Activated CD4-positive, alpha-beta T cell treated with anti-CD3 and anti-CD28 coated beads, Interleukin-2, Interleukin-4, amounts not matched to agents 100 ng/mL and 50 ng/mL, durations not matched to agents 16 hours and 8 hours (primary cell): ENCODE measurements at regions not wholly inside any gene's neighbourhood (a gene's known extent, or its start where the extent isn't known, plus 50 kb on each side); places are given as distances from the start of the nearest gene placed in this dataset.
"Not testable (repeated sequence)": the region's sequence is repeated elsewhere in the genome, so short reads cannot be mapped to it uniquely, and the experiment has no call there.

Source experiments
- DNase-seq: peaks from one replicate; pipeline ENCODE4 v3.0.0-alpha.2; 2020; ENCODE audit warnings: low spot score

GRCh38 chr12:105457026-105457425 is 126.5 kb downstream of the C12orf75 start:
- no peak for DNase-seq

DNA sequence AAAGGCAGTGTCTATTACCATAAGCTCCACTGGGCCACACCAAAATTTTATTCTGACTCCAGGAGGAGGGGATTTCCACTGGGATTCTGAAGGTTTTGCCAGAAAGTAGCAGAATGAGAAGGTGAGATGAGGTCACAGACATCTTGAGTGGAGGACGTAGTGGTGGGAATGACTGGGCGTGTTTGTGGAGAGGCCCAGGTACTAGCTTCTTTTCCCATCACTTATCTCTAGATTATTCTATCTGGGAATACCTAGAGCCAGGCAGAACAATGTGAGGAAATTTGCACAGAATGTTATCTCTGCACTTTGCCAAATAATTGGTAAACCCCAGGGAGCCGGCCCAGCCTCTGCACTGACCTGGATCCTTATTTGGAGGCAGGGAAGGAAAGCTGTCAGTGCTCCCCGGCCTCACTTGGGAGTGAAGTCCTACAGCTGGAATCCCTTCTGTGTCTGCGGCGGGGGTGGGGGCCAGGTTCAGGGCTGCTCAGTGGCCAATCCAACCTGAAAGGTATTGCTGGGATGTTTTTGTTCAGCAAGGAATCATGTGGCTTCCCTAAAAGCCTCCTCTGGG is 129.4 kb downstream of the C12orf75 start:
- DNase-seq: no peak

DNA sequence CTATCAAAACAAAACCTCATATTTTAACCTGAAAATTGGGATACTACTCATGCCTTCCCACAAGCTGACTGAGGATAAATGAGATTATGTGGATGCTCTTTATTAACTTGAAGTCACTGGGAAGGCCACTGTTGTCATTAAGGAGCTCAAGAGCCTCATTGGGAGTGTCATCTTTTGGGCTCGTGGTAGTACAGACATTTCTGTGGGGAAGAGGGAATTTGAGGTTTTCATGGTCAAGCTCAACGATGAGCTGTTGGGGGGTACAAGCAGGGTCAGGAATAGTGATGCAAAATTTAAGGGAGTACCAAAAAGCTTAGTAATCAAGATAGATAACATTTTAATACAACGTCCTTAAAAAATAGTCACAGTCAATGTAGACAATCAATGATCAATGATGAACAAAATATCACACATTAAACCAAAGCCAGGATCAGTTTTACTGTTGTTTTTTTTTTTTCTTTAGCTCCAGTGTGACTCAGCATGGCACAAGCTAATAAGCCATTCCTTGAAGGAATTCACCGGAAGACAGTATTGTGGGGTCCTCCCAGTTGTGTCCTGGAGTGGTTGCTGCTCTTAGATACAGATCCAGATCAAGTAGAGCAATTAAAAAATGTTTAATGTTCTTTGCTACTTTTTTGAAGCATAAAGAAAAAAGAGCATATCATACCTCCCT is 130.9 kb downstream of the C12orf75 start:
- no peak for DNase-seq

DNA sequence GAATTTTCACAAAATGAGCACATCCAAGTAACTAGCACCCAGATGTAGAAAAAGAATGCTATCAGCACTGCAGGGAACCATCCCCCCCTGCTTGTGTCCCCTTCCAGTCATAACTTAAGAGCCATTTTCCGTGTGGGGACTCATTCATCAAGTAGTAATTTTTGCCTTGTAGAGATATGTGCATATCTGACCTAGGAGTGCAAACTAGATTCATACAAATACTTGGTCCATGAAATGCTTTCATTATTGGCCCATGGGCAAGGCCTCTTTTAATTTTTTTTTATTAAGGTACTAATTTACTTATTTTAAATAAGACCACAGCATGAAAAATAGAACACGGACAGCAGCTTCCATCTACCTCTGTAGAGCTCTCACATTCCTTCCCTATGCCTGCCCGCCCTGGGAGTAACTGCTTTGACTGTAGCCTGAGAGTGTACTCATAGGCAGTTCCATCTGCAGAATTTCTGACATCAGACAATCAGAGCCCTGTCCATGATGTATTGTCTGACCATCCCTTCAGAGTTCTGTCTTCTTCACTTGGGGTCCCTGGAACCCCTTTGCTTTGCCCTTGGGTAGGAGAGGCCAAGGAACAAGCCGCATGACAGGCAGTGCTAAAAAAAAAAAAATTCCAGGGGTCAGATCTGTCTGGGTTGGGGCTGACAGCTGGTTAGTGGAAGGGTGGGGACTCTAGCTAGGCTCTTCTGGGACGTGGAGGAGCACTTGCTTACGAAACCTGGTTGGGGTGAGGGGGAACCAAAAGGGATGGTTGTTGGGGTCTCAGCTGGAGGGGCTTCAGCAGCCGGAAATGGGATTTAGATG is 131.7 kb downstream of the C12orf75 start:
- DNase-seq: no peak

DNA sequence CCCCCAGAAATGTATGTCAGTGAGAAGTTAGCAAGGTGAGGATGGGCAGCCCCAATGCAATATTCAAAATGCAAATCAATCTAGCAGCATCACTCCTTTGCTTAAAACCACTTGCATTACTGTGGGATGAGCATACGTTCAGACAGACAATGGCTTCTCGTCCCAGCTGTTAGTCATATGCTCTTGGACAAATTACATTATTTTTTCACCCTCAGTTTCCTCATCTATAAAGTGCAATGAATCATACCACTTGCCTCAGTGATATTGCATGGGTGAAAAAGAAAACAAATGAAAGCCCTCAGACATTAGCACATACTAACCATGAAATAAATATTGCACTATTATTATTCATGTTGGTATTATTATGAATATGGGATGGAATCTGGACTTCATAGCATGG is 132.3 kb downstream of the C12orf75 start:
- DNase-seq: no peak

DNA sequence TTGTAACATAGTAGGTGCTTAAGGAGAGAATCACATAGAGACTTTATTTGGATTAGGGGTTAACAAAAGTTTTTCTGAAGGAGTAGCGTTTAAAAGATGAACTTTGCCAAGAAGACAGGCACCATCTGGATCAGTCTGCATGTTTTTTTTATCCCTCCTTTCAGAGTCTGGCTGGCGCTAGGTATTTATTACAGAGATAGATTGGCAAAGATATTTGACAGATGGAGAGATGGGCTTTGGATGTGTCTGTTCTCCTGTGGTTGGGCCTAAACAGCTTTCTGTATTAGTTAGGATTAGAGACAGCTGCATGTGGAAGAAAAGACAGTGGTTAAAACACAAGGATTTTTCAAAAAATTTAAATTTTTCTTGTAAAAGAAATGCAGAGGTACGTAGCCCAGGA is 133.9 kb downstream of the C12orf75 start:
- DNase-seq: no peak

- DNase-seq: no peak
Measured at GRCh38 chr12:105466231-105466900, 135.9 kb downstream of the C12orf75 start.

- no peak for DNase-seq
Measured at GRCh38 chr12:105466901-105467598, 136.6 kb downstream of the C12orf75 start.

- DNase-seq: no peak
Measured at GRCh38 chr12:105467710-105468366, 137.3 kb downstream of the C12orf75 start.

GRCh38 chr12:105468464-105468863 is 138.0 kb downstream of the C12orf75 start:
- no peak for DNase-seq

DNA sequence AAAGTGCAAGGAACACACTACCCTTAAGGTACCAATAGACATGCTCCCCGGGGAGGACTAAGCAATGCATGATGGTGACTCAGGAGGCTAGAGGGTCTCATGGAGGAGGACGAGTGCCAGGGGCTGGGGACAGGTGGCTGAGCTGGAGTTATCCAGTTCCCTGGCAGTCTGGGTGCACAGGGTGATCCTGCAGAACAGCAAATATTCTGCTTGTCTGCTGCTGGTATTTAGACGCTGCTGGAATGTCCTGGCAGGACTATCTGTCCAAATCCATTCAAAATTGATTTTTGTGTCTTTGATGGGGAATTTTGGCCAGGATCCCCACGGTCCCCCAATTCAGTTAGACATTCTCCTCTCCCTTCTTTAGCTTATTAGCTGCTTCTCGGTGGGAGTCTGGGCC is 138.7 kb downstream of the C12orf75 start:
- DNase-seq: no peak

DNA sequence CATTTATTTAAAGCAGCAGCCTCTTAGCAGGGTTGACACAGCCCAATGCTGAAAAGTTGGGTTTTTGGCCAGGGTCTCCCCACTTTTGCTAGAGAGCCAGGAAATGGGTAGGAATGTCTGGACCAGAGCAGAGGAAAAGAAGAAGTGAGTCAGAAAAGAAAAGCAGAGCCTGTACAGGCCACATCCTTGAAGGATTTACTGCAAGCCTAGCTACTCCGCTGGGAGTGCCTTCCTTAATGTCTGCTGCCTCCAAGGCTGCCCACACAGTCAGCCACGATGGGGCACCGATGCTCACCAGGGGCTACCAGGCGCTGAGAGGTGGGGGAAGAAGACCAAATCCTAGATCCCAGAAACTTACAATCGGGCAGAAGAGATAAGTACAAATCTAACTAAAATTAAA is 139.2 kb downstream of the C12orf75 start:
- no peak for DNase-seq

DNA sequence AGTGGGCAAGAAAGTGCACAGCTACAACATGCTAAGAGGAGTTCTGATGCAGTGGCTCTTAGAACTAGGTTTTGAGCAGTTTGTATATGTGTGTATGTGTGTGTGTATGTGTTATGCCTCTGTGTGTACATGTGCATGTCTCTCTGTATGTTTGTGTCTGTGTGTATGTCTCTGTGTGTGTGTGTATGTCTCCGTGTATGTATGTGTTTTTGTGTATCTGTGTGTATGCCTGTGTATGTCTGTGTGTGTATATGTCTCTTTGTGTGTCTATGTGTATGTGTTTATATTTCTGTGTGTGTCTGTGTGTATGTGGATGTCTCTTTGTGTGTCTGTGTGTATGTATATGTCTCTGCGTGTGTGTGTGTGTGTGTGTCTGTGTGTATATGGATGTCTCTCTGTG is 139.6 kb downstream of the C12orf75 start:
- DNase-seq: no peak

DNA sequence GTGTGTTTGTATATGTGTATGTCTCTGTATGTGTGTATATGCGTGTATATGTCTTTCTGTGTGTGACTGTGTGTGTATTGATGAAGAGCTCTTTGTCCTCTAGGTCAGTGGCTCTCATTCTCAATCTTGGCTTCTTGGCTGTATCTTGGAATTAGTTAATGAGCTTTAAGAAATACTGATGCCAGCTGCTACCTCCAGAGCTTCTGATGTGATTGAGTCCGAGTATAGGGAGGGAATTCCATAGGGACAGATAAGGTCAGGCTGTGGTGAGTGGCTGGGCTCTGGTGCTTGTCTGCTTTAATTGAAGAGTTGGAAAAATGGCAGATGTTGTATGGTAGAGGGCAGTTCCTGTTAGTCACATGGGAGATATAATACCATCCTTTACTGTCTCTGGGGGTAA is 140.1 kb downstream of the C12orf75 start:
- DNase-seq: no peak

DNA sequence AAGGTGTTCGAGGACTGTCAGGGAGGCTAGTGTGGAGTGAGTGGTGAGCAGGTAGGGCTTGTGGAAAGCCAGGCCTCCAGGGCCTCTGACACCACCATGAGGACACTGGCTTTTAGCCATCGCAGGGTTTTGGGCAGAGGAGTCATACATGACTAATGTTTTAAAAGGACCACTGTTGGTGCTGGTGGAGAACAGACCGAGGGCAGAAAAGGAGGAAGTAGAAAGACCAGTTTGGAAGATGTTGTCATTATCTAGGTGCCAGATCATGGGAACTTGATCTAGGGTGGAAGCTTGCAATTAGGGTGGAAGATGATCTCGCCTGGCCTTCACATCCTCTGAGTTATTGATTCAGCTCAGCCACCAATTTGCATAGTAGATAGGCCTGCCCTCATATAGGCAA is 144.2 kb downstream of the C12orf75 start:
- no peak for DNase-seq

DNA sequence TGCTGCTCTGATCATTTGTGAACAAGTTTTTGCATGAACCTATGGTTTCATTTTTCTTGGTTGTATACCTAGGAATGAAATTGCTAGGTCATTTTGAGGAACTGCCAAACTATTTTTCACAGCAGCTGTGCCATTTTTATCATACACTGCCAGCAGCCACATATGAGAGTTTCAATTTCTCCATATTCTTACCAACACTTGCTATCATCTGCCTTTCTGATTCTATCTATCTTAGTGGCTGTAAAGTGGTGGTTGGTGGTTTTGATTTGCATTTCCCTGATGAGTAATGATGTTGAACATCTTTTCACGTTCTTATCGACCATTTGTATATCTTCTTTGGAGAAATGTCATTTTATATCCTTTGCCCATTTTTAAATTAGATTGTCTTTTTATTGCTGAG is 146.1 kb downstream of the C12orf75 start:
- DNase-seq: peak; percentile 13

GRCh38 chr12:105477873-105478272 is 147.4 kb downstream of the C12orf75 start:
- DNase-seq: no peak

- DNase-seq: not testable (repeated sequence)
Measured at GRCh38 chr12:105478788-105479187, 148.3 kb downstream of the C12orf75 start.

GRCh38 chr12:105479710-105480109 is 149.2 kb downstream of the C12orf75 start:
- DNase-seq: no peak

DNA sequence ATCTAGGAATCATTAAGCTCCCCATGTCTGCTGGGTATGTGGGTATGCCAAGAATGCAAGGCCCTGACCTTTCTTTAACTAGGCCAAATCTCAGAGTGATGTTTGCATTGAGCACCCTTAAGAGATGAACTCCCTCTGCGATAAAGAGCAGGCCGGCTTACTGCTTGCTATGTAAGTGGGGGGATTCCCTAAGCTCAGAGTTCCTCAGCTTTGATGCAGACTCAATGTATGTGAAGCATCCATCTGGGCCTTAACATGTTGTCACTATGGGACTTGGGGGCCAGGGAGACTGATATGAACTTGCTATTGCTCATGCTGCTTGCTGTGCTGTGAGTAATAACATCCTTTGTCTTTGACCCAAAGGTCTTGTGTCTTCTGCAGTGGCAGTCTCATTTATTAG is 149.7 kb downstream of the C12orf75 start:
- no peak for DNase-seq
